NCI-H2081 treated with DMSO at 0.1 percent for 48 hours (cell line): ENCODE measurements at regions not wholly inside any gene's neighbourhood (a gene's known extent, or its start where the extent isn't known, plus 50 kb on each side); places are given as distances from the start of the nearest gene placed in this dataset.
A peak's percentile ranks its signal among the peaks of the same experiment; 100 is the strongest.

Experiments
- DNase-seq: peaks from one replicate; lab custom pipeline; 2025; lab: John Stamatoyannopoulos, UW

DNA sequence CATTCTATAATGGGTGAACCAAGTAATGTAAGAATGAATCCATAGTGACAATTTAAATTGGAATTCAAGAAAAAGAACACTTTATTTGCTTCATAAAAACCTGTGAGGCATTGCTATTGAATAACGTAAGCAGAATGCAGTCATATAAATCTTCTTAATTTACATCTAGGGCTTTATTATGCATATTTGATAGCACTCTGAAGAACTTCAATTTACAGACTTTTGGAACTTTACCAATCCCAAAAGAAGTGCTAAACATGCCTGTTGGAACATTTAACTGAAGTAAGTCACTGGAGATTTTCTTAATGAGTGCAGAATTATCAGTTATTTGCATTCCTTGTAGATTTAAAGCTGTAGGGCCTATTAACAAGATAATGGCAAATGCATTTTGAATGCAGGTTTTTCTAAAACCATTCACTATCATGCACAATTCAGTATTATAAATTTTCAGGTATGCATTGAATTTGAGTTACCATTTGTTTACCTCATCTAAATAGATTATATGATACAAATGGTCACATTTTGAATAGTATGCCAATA, 1181.2 kb downstream of the ARAP2 start:
- no peak for DNase-seq

DNA sequence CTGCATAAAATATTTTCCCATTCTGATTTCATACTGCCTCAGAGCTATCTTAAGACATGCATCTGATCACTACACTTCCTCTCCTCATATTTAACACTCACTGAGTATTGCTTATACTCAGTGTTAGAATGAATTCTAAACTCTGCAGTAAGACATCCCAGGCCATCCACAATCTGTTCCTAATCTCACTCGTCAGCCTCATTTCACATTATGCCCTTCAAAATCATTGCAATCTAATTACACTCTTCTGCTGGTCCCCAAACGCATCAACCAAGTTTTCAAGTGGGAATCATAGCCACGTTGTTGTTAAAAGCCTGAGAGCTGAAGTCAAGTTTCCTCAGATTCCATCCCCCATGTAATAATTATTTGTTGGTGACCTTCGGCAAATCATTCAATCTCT, 1177.9 kb downstream of the ARAP2 start:
- DNase-seq, result no peak

DNA sequence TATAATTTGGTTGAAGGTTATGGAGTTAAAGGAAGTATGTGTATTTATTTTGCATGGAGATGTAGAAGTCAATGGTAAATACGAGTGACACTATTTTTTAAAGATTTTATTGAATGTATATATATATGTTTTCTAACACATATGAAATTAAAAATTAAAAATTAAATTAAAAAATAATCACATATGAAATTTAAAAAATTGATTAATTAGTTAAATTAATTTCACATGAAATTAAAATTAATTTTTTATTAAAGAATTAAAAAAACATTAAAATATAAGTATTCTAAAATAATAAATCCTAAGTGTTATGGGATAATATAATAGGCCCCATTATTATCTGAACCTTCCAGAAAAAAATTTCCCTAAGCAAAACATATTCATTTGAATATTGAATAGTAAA, 1163.5 kb downstream of the ARAP2 start:
- no peak for DNase-seq

DNA sequence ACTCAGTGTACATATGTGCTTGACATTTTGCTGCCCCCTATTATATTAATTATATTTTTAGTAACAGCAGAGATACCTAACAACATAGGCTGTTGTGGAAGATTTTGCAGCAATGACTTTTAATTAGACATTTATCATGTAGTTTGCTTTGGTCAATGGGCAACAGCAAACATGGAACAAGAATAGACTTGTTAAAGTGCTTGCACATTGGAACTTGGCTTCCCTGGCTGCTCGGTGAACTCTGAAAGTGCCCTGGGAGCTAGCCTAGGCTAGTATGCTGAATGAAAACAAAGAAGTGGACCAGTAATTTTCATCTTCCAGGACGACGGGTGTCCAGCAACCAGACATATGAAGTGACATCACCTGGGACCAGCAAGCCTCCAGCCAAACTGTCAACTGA, 1157.1 kb downstream of the ARAP2 start:
- no peak for DNase-seq

DNA sequence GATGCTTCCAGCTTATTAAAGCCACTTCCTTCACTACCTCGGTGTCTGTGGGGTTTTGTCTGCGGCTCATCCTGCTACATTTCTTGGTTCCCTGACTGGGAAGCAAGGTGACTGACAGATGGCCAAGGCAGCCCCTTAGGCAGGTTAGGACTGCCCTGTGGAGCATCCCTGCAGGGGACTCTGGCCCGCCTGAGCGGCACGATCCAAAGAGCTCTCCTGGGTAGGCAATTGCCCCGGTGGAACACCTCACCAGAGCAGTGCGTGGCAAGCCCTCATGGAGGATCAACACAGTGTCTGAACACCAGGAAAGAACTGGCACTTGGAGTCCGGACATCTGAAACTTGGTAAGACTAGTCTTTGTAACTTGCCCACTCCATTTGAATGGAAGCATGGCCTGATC, 1143.4 kb downstream of the ARAP2 start:
- no peak for DNase-seq

DNA sequence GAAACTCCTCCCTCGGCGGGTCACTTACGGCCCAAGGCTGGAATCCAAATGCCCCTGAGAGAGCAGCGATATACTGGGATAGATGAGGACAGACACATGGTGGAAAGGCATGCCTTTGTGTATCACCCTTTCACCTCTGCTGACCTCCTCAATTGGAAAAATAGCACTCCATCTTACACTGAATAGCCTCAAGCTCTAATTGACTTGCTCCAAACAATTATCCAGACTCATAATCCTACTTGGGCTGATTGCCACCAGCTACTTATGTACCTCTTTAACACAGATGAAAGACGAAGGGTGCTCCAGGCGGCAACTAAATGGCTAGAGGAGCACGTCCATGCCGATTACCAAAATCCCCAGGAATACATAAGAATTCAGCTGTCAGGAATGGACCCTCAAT, 1142.2 kb downstream of the ARAP2 start:
- DNase-seq, result no peak

DNA sequence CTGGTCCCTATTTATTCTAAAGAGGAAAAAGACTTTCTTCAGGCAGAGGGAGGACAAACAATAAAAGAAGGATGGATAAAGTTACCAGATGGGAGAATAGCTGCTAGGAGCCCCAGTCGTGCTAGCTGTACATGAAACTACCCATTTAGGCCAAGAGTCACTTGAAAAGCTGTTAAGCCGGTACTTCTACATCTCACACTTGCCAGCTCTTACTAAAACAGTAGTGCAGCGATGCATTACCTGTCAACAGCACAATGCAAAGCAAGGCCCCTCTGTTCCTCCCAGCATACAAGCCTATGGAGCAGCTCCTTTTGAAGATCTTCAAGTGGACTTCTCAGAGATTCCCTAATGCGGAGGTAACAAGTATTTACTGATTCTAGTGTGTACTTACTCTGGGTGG, 1138.8 kb downstream of the ARAP2 start:
- no peak for DNase-seq

DNA sequence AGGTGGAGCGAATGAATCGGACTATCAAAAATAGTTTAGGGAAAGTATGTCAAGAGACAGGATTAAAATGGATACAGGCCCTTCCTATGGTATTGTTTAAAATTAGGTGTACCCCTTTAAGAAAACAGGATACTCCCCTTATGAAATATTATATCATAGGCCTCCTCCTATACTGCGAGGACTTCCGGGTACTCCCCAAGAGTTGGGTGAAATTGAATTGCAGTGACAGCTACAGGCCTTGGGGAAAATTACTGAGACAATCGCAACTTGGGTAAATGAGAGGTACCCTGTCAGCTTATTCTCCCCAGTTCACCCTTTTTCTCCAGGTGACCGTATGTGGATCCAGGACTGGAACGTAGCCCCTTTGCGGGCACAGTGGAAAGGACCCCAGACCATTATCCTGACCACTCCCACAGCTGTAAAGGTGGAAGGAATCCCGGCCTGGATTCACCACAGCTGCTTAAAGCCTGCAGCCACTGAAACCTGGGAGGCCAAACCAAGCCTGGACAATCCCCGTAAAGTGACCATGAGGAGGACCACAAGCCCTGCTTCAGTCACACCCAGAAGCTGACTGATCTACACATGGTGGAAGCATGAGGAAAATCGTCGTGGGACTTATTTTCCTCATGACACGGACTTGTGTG, 1138.1 kb downstream of the ARAP2 start:
- DNase-seq, result no peak

DNA sequence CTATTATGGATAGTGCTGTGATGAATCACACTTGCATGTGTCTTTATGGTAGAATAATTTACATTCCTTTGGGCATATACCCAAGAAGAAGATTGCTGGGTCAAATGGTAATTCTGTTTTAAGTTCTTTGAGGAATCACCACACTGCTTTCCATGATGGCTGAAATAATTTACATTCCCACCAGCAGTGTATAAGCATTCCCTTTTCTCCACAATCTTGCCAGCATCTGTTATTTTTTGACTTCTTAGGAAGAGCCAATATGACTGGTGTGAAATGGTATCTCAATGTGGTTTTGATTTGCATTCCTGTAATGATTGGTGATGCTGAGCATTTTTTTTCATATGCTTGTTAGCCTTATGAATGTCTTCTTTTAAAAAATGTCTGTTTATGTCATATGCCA, 1120.2 kb downstream of the ARAP2 start:
- DNase-seq, result no peak

DNA sequence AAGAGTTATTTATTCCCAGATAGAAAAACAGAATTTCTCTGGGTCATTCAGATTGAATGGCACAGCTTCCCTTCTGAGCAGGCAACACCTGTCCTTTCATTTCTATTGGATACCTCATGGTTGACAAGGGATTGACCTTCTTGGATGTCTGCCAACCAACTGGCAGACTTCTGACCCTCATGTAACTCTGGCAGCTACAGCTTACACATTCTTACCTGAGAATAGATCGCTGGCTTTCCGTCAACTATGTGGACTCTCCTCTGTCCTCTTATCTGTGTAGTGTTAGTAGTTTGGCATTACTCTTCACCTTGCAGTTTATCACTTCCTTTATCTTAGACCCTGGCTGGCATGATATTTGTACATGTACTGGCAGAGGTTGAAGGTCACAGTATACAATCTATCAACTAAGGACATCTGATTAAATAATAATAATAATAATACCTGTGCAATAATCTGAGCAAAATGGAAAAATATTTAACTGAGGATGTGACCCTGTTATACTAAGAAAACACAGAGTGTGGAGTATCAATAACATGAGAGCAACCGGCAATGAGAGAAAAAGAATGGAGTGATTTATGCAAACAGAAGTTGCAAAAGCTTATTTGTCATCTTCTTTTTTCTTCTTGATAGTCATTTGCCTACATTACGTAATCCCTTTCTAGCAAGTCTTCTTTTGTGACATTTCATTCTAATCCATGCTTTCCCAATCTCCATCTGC, 1118.2 kb downstream of the ARAP2 start:
- no peak for DNase-seq

DNA sequence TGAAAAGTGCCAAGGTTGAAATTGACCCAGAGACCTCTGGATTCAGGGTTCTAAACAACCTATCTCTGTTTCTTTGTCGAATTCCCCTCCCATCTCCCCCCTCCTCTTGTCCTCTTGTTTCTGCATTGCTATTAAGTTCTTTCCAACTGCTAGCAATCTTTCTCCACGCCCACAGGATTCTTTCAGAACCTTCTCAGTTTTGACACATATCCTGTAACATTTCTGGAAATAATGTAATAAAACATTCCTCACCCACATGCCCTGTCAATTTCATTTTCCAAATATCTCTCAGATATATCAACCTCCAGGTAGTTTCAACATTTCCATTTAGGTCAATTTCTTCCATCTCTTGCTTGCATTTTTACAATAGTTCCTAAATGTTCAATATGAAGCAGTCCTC, 1105.9 kb downstream of the ARAP2 start:
- DNase-seq, result no peak

DNA sequence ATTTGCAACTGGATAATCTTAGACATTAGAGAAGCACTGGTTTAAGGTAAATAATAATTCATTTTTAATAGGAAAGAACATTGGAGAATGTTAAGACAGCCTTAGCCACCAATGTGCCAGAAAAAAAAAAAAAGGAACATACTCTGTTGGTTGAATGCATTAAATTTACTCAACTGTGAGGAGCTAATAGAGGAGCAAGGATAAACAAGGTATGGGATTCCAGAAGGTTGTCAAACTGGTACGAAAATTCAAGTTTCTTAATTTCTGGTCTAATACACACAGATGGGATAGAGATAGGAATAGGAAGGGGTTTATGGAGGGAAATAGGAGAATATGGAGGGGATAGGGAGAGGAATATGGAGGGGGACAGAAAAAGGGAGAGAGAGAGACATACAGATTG, 1096.6 kb downstream of the ARAP2 start:
- DNase-seq, result no peak

DNA sequence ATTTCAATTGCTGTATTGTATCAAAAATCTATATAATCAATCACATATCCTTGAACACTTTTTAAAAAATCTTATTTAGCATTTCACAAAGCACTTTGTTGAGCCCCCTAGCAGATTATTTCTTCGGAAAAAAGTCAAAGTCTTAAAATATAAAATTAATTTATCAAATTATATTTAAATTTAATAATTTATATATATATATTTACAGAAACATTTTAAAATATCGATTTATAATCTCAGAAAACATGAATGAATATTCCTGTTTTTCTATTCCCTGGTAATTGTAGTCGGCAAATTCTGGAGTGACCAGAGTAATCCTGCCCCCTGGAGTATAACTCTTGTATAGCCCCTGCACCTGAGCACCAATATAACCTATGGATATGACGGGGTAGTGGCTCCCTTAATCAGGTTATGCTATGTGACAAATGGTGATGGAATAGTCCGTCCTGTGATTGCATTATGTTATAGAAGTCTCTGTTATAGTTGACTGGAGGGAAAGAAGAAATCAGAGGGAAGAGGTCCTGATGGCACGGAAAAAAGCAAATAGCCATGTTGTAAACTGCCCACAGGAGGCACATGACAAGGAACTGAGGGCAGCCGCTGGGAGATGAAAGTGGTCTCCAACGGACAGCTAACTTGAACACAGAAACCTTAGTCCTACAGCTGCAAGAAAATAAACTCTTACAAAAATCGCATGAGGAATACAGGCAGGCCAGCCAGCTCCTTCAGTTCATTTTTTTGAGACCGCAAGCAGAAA, 1092.3 kb downstream of the ARAP2 start:
- DNase-seq, result peak; percentile 11

DNA sequence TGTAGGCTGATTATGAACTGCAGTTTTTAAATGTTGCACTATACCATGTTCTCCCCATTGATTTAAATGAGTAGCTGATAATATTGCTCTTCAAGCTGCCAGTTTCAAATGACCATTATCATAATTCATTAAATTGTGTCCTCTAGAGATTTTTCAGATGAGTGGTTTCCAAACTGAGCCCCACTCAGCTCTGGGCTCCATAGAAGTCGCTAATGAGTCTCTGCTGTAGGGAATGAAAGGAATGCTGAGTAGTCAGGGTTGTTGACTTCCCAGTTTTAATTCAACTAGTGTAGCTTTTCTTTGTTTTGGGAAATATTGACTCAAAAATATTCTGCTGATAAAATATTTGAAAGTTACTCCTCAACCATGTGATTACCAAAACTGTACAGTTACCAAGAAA, 1081.1 kb downstream of the ARAP2 start:
- DNase-seq, result no peak

DNA sequence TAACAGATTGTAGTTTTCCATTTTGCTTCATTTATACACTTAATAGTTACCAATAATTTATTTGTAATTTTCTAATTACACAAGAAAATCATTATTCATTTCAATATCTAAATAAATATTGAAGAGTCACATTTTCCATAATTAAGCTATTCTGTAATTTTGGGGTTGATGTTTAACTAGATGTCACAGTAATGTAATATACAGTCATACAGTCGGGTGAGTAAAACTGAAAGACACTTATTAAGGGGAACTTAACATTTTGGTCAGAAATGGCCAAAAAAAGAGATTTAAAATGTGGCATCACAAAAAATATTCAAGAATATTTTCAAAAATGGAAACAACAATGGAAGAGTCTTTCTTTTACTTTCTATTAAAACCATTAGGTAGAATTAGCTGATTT, 1080.3 kb downstream of the ARAP2 start:
- no peak for DNase-seq

DNA sequence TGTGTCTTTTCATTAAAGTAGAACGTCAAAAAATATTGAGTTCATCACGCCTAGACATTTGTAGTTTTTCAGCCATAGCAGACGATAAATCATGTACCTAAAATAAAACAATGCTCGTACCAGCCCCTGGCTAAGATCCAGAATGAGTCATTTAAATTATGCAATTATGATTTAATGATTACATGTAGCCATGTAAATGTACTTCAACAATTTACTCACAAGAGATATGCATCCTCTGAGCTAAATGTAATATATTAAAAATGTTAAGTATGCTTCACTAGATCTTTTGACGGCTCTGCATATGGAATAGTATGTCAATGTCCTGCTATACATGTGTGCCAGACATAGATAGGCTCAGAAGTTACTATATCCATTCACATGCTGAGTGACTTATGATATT, 1077.8 kb downstream of the ARAP2 start:
- no peak for DNase-seq

DNA sequence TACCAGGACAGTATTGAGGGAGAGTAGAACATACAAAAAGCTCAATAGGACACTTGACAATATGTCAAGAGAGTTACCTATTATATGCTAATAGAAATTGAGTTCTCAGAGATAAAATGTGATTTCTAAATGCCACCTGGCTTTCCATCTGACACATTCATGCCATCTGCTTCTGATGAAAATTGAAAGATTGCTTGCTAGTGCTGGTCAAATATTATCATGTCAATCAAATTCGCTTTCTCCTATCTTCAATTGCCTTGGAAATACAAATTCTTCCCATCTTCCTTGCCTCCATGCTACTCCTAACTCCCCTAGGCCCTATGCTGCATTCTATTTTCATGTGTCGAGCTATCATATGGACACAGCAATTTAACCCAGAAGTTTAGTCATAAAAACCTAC, 1076.9 kb downstream of the ARAP2 start:
- DNase-seq, result no peak

DNA sequence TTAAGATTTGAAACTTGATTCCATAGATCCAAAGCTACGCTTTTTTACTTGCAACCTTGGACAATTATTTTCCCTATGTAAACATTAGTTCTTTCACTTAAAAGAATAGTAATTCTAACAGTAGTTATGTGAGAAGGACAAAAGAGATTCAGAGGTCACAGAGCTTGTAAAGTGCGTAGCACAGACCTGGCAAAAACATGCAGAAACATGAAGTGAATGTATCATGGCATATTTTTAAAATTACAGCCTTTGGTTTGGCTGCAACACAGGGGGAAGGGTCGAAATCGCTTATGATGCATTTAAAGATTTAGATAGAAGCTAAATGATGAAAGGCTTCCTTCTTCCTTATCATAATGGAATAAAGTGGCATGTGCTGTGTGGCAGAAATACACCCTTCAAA, 1068.8 kb downstream of the ARAP2 start:
- no peak for DNase-seq

DNA sequence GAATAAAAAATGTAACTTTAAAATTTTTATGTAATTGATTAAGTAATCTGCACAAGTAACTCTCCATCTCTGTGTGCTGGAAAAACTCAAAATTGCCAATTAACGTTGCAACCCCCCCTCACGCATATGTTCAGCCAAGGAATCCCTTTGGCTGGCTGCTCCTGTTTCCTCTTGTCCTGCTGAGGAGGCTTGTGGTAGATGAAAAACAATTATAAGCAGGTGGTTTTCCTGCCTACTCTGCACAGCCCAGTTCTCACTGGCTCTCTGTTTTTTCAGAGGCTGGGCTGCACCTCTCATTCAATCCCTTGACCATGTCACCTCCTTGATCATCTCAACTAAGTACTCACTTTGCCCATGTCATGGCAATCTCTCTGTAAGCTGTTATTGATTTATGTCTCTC, 1068.4 kb downstream of the ARAP2 start:
- no peak for DNase-seq

DNA sequence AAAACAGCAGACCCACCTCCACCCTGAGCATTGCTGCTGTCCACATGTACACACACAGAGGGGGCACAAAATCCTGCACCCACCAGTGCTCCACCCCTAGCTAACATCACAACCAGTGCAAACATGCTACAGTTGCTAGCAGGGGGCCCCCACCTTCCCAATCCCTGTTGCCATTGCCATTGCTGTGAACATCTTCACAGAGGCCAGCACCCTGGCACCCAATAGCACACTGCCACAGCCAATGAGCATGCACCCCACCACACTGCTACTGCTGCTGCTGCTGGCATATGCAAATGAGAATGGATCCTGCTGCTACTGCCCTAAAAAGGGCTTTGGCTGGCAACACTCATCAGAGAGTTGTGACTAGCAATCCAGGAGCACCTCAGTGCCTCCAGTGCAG, 1061.9 kb downstream of the ARAP2 start:
- DNase-seq, result no peak

DNA sequence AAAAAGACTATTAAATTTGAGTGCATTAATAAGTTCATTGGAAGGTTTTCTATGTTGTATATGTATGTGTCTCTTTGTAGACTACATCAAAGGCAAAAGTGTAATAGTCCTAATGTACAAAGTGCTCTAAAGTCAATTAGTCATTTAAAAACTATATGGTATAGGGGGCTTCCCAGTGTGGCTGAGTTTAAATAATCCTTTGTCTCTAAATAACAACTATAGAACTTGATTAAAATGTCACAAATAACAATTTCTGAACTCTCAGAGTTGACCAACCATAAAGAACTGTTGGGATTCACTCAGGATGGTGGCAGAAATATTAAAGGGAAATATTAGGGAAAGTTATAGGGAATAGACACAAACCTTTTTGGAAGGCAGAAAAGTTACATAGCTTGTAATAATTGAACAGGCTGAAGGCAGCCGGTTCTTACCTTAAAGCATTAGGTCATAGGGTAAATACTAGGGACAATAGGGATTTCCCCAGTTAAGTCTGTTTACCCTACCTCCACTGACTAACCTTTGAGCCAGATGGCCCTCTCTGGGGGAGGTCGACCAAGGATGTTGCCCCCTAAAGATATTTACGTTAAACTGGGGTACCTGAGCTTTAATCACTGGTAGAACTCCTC, 1054.2 kb downstream of the ARAP2 start:
- DNase-seq, result no peak

DNA sequence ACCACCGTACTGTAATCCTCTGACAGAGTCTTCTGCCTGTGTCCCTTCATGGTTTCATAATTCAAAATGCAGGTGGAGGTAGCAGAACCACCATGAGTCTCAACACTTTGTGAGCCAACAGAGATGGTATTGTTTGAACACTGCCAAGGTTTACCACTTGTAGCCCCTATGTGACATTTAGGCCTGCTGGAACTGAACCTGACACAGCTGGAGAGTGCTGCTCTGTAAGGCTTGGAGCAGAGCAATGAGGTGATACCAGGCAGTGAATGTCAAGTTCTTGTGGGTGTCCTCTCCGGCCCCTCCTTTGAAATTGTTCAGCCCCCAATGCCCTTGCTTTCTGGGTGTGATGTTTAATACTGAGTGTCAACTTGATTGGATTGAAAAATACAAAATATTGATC, 1042.9 kb downstream of the ARAP2 start:
- DNase-seq, result no peak

DNA sequence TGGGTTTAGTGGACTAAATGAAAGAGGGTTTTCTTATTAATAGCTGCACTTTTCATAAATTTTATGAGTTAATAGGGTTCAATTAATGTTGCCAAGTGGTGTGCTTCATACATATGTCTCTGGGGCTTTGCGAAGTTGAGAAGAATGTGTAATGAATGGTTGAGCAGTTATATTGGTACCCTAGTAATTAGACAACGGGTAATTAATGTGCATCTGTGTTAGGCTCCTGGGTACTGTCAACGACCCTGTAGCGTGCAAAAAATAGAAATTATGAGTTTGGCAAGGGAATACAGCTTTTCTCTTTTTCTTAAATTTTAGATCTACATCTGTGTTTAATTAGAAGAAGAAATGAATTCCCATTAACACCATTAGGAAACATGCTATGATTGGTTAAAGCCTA, 1027.7 kb downstream of the ARAP2 start:
- DNase-seq, result no peak
